Tibial nerve (tissue), 4 donors: ENCODE measurements at regions not wholly inside any gene's neighbourhood (a gene's known extent, or its start where the extent isn't known, plus 50 kb on each side); places are given as distances from the start of the nearest gene placed in this dataset.

Experiments
- DNase-seq, 2 donors: peaks; one replicate each; pipeline ENCODE4 v3.0.0-alpha.2; 2019; ENCODE audit warnings: low spot score in 2 of 2
- H3K27ac ChIP-seq, 4 donors: fragments of 200-600 bp; sonication (generic) in 3 of 4; one replicate each; pipeline ENCODE4 v1.5.1; 2017 to 2019; ENCODE audit warnings: mild to moderate bottlenecking in 1 of 4
- H3K27me3 ChIP-seq, 2 donors: fragments of 200-600 bp; sonication (generic) in 1 of 2; one replicate each; pipeline versions ENCODE4 v1.5.1 to v1.6.0; 2017 to 2019
- H3K36me3 ChIP-seq, 3 donors: fragments of 200-600 bp; sonication (generic); one replicate each; pipeline ENCODE4 v1.5.1; 2018 to 2019
- H3K4me1 ChIP-seq, 4 donors: fragments of 200-600 bp; sonication (generic) in 3 of 4; one replicate each; pipeline ENCODE4 v1.5.1; 2017 to 2019
- H3K4me3 ChIP-seq, 4 donors: fragments of 200-600 bp; sonication (generic) in 3 of 4; one replicate each; pipeline ENCODE4 v1.5.1; 2017 to 2019; ENCODE audit warnings: mild to moderate bottlenecking in 1 of 4, moderate library complexity in 1 of 4
- H3K9me3 ChIP-seq, 4 donors: fragments of 200-600 bp; sonication (generic) in 3 of 4; one replicate each; pipeline ENCODE4 v1.5.1; 2017 to 2019
- EP300 ChIP-seq, 2 donors: sonication (generic); formaldehyde crosslinking; IDR thresholded peaks; one replicate each; pipeline ENCODE4 v1.6.1; 2017; ENCODE audit warnings: antibody characterized with exemption in 2 of 2, mild to moderate bottlenecking in 1 of 2
- POLR2A ChIP-seq, 2 donors: fragments of 450-650 bp; IDR thresholded peaks; one replicate each; pipeline ENCODE4 v1.6.1; 2017; ENCODE audit warnings: antibody characterized with exemption in 2 of 2, mild to moderate bottlenecking in 2 of 2, moderate library complexity in 2 of 2
- WGBS, 2 donors: methylation state at CpG; one replicate each; pipeline ENCODE4 v1.1.5; 2018; 5-methylcytosine and 5-hydroxymethylcytosine counted together
- TF ChIP-seq, protein P1 (sequence below), 5 experiments: fragments of 200-600 bp in 3 of 5; fragments of 450-650 bp in 2 of 5; sonication (generic) in 3 of 5; IDR thresholded peaks; one replicate each; pipeline ENCODE4 v1.5.1; 2016 to 2019; ENCODE audit warnings: antibody characterized with exemption in 5 of 5, mild to moderate bottlenecking in 3 of 5, moderate library complexity in 2 of 5

DNA sequence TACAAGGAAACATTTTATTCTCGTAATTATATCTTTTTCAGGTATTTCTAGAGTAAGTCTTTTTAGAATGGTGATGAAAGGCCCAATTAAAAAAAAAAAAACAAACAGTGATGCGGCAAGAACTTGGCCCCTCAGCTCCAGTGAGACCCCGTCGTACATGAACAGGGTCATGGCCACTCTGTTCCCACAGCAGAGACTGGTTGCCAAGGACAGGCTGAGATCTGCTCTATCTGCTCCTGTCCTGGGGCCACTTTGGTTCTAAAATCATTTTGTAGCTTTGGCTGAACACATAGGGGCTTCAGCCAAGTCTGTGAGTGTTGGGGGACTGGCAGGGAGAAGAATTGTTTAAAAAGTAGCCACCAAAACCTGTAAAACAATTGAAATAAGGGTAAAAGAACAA, 286.9 kb downstream of the RFC3 start:
- H3K4me1 ChIP-seq: no peaks in the 10 kb centered on the region
- 80 to 82% methylated on average over 4 of the region's 4 CpGs for WGBS, 2 donors
- H3K27ac ChIP-seq: no peak overlapping the region
- no peaks in the 10 kb centered on the region for H3K36me3 ChIP-seq
- no peak for DNase-seq
- H3K4me3 ChIP-seq: no peak overlapping the region
- TF ChIP-seq POLR2A (IDR thresholded peaks at IDR 0.05) (no peak), EP300 (IDR thresholded peaks at IDR 0.05) (no peak)
- TF ChIP-seq, protein P1, sequence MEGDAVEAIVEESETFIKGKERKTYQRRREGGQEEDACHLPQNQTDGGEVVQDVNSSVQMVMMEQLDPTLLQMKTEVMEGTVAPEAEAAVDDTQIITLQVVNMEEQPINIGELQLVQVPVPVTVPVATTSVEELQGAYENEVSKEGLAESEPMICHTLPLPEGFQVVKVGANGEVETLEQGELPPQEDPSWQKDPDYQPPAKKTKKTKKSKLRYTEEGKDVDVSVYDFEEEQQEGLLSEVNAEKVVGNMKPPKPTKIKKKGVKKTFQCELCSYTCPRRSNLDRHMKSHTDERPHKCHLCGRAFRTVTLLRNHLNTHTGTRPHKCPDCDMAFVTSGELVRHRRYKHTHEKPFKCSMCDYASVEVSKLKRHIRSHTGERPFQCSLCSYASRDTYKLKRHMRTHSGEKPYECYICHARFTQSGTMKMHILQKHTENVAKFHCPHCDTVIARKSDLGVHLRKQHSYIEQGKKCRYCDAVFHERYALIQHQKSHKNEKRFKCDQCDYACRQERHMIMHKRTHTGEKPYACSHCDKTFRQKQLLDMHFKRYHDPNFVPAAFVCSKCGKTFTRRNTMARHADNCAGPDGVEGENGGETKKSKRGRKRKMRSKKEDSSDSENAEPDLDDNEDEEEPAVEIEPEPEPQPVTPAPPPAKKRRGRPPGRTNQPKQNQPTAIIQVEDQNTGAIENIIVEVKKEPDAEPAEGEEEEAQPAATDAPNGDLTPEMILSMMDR (IDR thresholded peaks at IDR 0.05): no peak
- no peaks in the 10 kb centered on the region for H3K27me3 ChIP-seq
- H3K9me3 ChIP-seq: peaks cover 0 to 3% (median 0%) of the 10 kb centered on the region in 4 donors

DNA sequence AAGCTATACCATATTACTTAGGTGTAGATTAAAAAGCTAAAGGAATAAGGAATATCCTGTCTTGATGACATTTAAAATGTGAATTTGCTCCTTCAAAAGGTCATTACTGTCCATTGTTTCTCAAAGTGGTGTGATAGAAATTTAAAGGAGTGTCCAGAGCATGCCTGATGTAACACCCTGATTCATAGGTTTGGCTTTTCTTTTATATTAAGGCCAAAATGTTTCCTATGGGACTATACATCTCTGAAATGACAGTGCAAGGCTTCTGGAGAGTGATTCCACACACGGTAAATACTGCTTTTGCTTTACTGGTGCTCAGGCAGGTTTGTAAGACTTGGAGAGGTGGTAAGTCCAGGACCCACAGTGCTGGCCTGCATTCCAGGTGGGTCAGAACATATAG, 289.9 kb downstream of the RFC3 start:
- Histone ChIP-seq H3K27me3 (no peaks in the 10 kb centered on the region), H3K36me3 (no peaks in the 10 kb centered on the region), H3K9me3 (peaks cover 0 to 3% (median 0%) of the 10 kb centered on the region in 4 donors), H3K4me3 (no peak overlapping the region), H3K27ac (no peak overlapping the region), H3K4me1 (no peaks in the 10 kb centered on the region)
- DNase-seq: no peak
- WGBS, 2 donors: 53 to 63% methylated on average over 1 of the region's 1 CpG
- TF ChIP-seq, protein P1 (IDR thresholded peaks at IDR 0.05): no peak
- TF ChIP-seq EP300 (IDR thresholded peaks at IDR 0.05): no peak
- TF ChIP-seq POLR2A (IDR thresholded peaks at IDR 0.05): no peak

DNA sequence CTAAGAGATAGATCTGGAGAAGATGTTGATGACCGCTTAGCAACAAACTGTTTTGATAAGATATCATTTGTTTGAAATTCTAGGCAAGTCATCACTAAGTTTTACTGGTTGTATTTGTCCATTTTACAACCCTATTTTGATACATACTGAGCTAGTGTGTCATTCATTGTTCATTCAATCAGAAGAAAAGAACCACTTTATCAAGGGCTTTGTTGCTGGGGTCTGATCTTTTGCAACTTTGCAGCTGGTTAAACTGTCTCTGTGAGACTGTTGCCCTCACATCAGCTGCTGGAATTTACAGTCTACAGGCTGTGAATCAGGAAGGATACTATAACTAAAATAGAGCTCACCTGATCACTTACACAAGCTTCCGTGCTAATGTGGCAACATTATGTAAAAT, 290.5 kb downstream of the RFC3 start:
- Histone ChIP-seq H3K4me1 (no peaks in the 10 kb centered on the region), H3K36me3 (no peaks in the 10 kb centered on the region), H3K9me3 (peaks cover 0 to 3% (median 0%) of the 10 kb centered on the region in 4 donors), H3K27me3 (no peaks in the 10 kb centered on the region), H3K27ac (no peak overlapping the region), H3K4me3 (no peak overlapping the region)
- DNase-seq: no peak
- TF ChIP-seq, protein P1 (IDR thresholded peaks at IDR 0.05): no peak
- TF ChIP-seq EP300 (IDR thresholded peaks at IDR 0.05) (no peak), POLR2A (IDR thresholded peaks at IDR 0.05) (no peak)
- 75 to 85% methylated on average over 2 of the region's 2 CpGs for WGBS, 2 donors

DNA sequence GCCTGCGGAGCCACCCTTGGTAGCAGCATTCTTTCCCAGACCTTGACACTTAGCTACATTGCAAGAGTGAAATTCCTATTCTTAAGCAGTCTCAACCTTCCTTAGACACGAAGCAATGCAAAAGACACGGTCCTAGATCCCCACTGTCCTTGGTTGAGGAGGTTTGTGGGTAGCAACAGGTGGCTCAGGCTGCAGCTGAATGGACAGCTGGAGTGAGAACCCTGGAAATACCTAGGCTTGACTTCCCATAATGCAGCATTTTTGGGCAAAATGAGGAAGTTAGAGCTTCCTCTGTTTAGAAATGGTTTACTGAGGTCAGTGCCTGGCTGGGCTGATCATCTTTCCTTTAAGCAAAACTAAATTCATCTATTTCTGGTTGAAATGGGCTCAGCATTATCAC, 296.6 kb downstream of the RFC3 start:
- no peak for DNase-seq
- WGBS, 2 donors: 75 to 84% methylated on average over 3 of the region's 3 CpGs
- H3K4me1 ChIP-seq: no peaks in the 10 kb centered on the region
- H3K36me3 ChIP-seq: no peaks in the 10 kb centered on the region
- H3K27ac ChIP-seq: no peak overlapping the region
- H3K4me3 ChIP-seq: no peak overlapping the region
- no peak for TF ChIP-seq POLR2A (IDR thresholded peaks at IDR 0.05)
- TF ChIP-seq, protein P1 (IDR thresholded peaks at IDR 0.05): no peak
- TF ChIP-seq EP300 (IDR thresholded peaks at IDR 0.05): no peak
- no peaks in the 10 kb centered on the region for H3K27me3 ChIP-seq
- peaks cover 0 to 2% (median 0%) of the 10 kb centered on the region in 4 donors for H3K9me3 ChIP-seq

DNA sequence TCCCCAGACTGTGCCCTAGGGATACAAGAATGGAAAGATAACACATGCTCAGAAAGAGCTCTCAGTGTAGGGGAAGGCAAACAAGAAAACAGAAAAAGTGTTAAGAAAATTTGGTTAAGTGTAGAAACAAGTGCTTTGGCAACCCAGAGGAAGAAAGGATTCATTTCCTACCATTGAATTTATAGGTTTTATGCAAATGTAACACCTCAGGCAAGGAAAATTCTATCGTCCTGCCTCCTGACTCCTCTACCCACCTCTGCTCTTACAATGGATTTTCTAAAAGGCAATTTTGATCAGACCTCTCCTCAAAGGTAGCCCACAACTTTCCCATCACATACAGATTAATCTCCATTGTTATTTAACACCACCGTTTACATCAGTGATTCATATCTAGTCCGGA, 298.7 kb downstream of the RFC3 start:
- Histone ChIP-seq H3K4me3 (no peak overlapping the region), H3K4me1 (no peaks in the 10 kb centered on the region), H3K9me3 (no peaks in the 10 kb centered on the region), H3K27me3 (no peaks in the 10 kb centered on the region), H3K27ac (no peak overlapping the region), H3K36me3 (no peaks in the 10 kb centered on the region)
- DNase-seq: no peak
- no peak for TF ChIP-seq POLR2A (IDR thresholded peaks at IDR 0.05)
- TF ChIP-seq, protein P1 (IDR thresholded peaks at IDR 0.05): no peak
- no peak for TF ChIP-seq EP300 (IDR thresholded peaks at IDR 0.05)
- WGBS, 2 donors: 83 to 87% methylated on average over 3 of the region's 3 CpGs
